PC-9 (cell line): ENCODE measurements at regions not wholly inside any gene's neighbourhood (a gene's known extent, or its start where the extent isn't known, plus 50 kb on each side); places are given as distances from the start of the nearest gene placed in this dataset.
A peak's percentile ranks its signal among the peaks of the same experiment; 100 is the strongest.

ENCODE experiments used
- BruUV-seq: library from RNA; stranded (reverse); fragments of 400-500 nt; replicated peaks from 2 replicates; lab custom pipeline; 2021; lab: Mats Ljungman, UMichigan
- CTCF ChIA-PET: fragments of 300-600 bp; sonication (Branson Sonifier 250); formaldehyde crosslinking; loops from one replicate; lab custom pipeline; 2022; ENCODE audit warnings: antibody characterized with exemption; lab: Charles Lee
- POLR2A ChIA-PET: fragments of 300-600 bp; sonication (Branson Sonifier 250); formaldehyde crosslinking; loops from one replicate; lab custom pipeline; 2022; ENCODE audit warnings: antibody characterized with exemption; ENCODE audit not compliant: unreplicated experiment; lab: Charles Lee
- DNase-seq, 2 experiments: peaks; one replicate each; pipeline versions ENCODE4 v3.0.0 to v3.0.0-alpha.2; 2015 to 2022; ENCODE audit warnings: mixed read lengths in 1 of 2
- H2AFZ ChIP-seq: fragments of 200-600 bp; sonication (generic); 2 replicates; pipeline ENCODE4 v1.8.1; 2017; ENCODE audit warnings: antibody characterized with exemption
- H3F3A ChIP-seq: fragments of 200-600 bp; sonication (generic); 2 replicates; pipeline ENCODE4 v1.8.1; 2017; ENCODE audit warnings: antibody characterized with exemption, mild to moderate bottlenecking, low read depth; ENCODE audit not compliant: insufficient read depth
- H3K27ac ChIP-seq: fragments of 200-600 bp; sonication (generic); 2 replicates; pipeline ENCODE4 v1.6.1; 2016; ENCODE audit warnings: mixed run types
- H3K27me3 ChIP-seq: fragments of 200-600 bp; sonication (generic); 2 replicates; pipeline ENCODE4 v1.6.1; 2016; ENCODE audit warnings: low read depth, mixed run types; ENCODE audit not compliant: insufficient read depth
- H3K36me3 ChIP-seq: fragments of 200-600 bp; sonication (generic); 2 replicates; pipeline ENCODE4 v1.6.1; 2016; ENCODE audit warnings: low read depth, mixed run types
- H3K4me1 ChIP-seq: fragments of 200-600 bp; sonication (generic); replicated peaks from 2 replicates; pipeline ENCODE4 v1.6.1; 2016; ENCODE audit warnings: mixed run types; ENCODE audit not compliant: insufficient read depth
- H3K4me2 ChIP-seq: fragments of 200-600 bp; sonication (generic); 2 replicates; pipeline ENCODE4 v1.6.1; 2017; ENCODE audit warnings: mixed run types
- H3K4me3 ChIP-seq: fragments of 200-600 bp; sonication (generic); 2 replicates; pipeline ENCODE4 v1.6.1; 2016; ENCODE audit warnings: mixed run types
- H3K79me2 ChIP-seq: fragments of 200-600 bp; sonication (generic); 2 replicates; pipeline ENCODE4 v1.6.1; 2017; ENCODE audit warnings: low read depth, mixed run types
- H3K9me2 ChIP-seq: fragments of 200-600 bp; sonication (generic); 2 replicates; pipeline ENCODE4 v1.8.1; 2017; ENCODE audit warnings: mild to moderate bottlenecking; ENCODE audit not compliant: insufficient read depth
- H3K9me3 ChIP-seq: fragments of 200-600 bp; sonication (generic); 2 replicates; pipeline ENCODE4 v1.8.1; 2016; ENCODE audit warnings: low read depth; ENCODE audit not compliant: insufficient read depth
- H4K20me1 ChIP-seq: fragments of 200-600 bp; sonication (generic); 2 replicates; pipeline ENCODE4 v1.8.1; 2017; ENCODE audit not compliant: insufficient read depth
- CTCF ChIP-seq: fragments of 200-600 bp; sonication (generic); conservative IDR thresholded peaks from 2 replicates; pipeline ENCODE4 v1.6.1; 2017; ENCODE audit warnings: mixed run types, antibody characterized with exemption, mild to moderate bottlenecking, moderate library complexity
- EZH2 ChIP-seq: fragments of 200-600 bp; sonication (generic); IDR thresholded peaks from 2 replicates; pipeline ENCODE4 v1.8.0; 2017; ENCODE audit warnings: antibody characterized with exemption, low read depth
- intact Hi-C: fragments of 100-400 bp; cut with micrococcal nuclease; formaldehyde crosslinking; loops from one replicate; pipeline ENCODE4 v1.10.0; 2022; ENCODE audit not compliant: unreplicated experiment

- Histone ChIP-seq H3K4me3 (no peak overlapping the region), H3K27ac (no peak overlapping the region), H3K4me1 (no peaks in the 10 kb centered on the region), H3K27me3 (peaks cover 31% of the 10 kb centered on the region), H3F3A (no peaks in the 10 kb centered on the region), H3K9me3 (no peaks in the 10 kb centered on the region), H3K9me2 (no peaks in the 10 kb centered on the region), H4K20me1 (no peaks in the 10 kb centered on the region), H3K36me3 (no peaks in the 10 kb centered on the region), H3K4me2 (no peak overlapping the region), H3K79me2 (no peaks in the 10 kb centered on the region), H2AFZ (no peak overlapping the region)
- DNase-seq, result no peak
- POLR2A ChIA-PET, result no interaction called here
- no TSS peak for BruUV-seq
- no peak for TF ChIP-seq EZH2
- TF ChIP-seq CTCF, result no peak
- CTCF ChIA-PET, result no interaction called here
- intact Hi-C loops, result no loop called here
Observed at GRCh38 chr20:59512651-59513050, 91.7 kb upstream of the PHACTR3 start.

GRCh38 chr20:59514554-59514953 lies 89.8 kb upstream of the PHACTR3 start:
- no peaks in the 10 kb centered on the region for H3F3A ChIP-seq
- H3K27ac ChIP-seq, result no peak overlapping the region
- no peaks in the 10 kb centered on the region for H3K4me1 ChIP-seq
- no peaks in the 10 kb centered on the region for H4K20me1 ChIP-seq
- intact Hi-C loops, result no loop called here
- POLR2A ChIA-PET, result interaction anchor here (0.7 kb wide), 1 partner anchor 196 kb away, joined by 5 read pairs; no protein-coding TSS in a partner anchor
- TF ChIP-seq CTCF, result no peak
- no peak for TF ChIP-seq EZH2
- no peak overlapping the region for H3K4me2 ChIP-seq
- no TSS peak for BruUV-seq
- H3K9me2 ChIP-seq, result no peaks in the 10 kb centered on the region
- H3K79me2 ChIP-seq, result no peaks in the 10 kb centered on the region
- H2AFZ ChIP-seq, result no peak overlapping the region
- H3K9me3 ChIP-seq, result no peaks in the 10 kb centered on the region
- no peaks in the 10 kb centered on the region for H3K36me3 ChIP-seq
- DNase-seq, result peak in 1 of 2 experiments; percentile 0
- peaks cover 21% of the 10 kb centered on the region; the same call in 1 of the 2 replicates for H3K27me3 ChIP-seq
- CTCF ChIA-PET, result interaction anchor here (0.6 kb wide), 1 partner anchor 67 kb away, joined by 5 read pairs; no protein-coding TSS in a partner anchor
- H3K4me3 ChIP-seq, result no peak overlapping the region

GRCh38 chr20:59515013-59515905 lies 89.1 kb upstream of the PHACTR3 start:
- no peaks in the 10 kb centered on the region for H4K20me1 ChIP-seq
- peak; percentile 89 for TF ChIP-seq CTCF
- TF ChIP-seq EZH2, result no peak
- no peaks in the 10 kb centered on the region for H3K79me2 ChIP-seq
- no peaks in the 10 kb centered on the region for H3F3A ChIP-seq
- no TSS peak for BruUV-seq
- peaks cover 25% of the 10 kb centered on the region; the same call in 1 of the 2 replicates for H3K27me3 ChIP-seq
- no peaks in the 10 kb centered on the region for H3K36me3 ChIP-seq
- no peak overlapping the region for H2AFZ ChIP-seq
- intact Hi-C loops, result loop anchor here (5.0 kb wide), 1 partner anchor 237 kb away; no protein-coding TSS in a partner anchor
- CTCF ChIA-PET, result interaction anchor here (0.6 kb wide), 1 partner anchor 66 kb away, joined by 5 read pairs; no protein-coding TSS in a partner anchor
- no peaks in the 10 kb centered on the region for H3K4me1 ChIP-seq
- POLR2A ChIA-PET, result interaction anchor here (0.7 kb wide), 1 partner anchor 196 kb away, joined by 5 read pairs; no protein-coding TSS in a partner anchor
- H3K4me3 ChIP-seq, result no peak overlapping the region
- H3K27ac ChIP-seq, result no peak overlapping the region
- no peak overlapping the region for H3K4me2 ChIP-seq
- no peaks in the 10 kb centered on the region for H3K9me3 ChIP-seq
- no peaks in the 10 kb centered on the region for H3K9me2 ChIP-seq
- DNase-seq, result peak; percentile 42 to 64
